Endothelial cell of umbilical vein (primary cell): ENCODE measurements at regions not wholly inside any gene's neighbourhood (a gene's known extent, or its start where the extent isn't known, plus 50 kb on each side); places are given as distances from the start of the nearest gene placed in this dataset.

Experiments used
- BruUV-seq: library from RNA; stranded (reverse); fragments of 400-500 nt; replicated peaks from 2 replicates; lab custom pipeline; 2021; lab: Mats Ljungman, UMichigan
- CTCF ChIA-PET: fragments of 300-600, 350-600 bp; sonication (Branson Sonifier 250); formaldehyde crosslinking; loops from one replicate; lab custom pipeline; 2021; ENCODE audit warnings: antibody characterized with exemption, inconsistent platforms; lab: Charles Lee
- POLR2A ChIA-PET: fragments of 300-600, 350-600 bp; sonication (Branson Sonifier 250); formaldehyde crosslinking; loops from one replicate; lab custom pipeline; 2021; ENCODE audit warnings: antibody characterized with exemption, inconsistent platforms; lab: Charles Lee
- DNase-seq: peaks from one replicate; pipeline ENCODE4 v3.0.0-alpha.2; 2011; ENCODE audit warnings: low read depth, low spot score
- FAIRE-seq: peaks from 2 replicates; lab custom pipeline; 2011; peaks lifted over from hg19 to GRCh38; lab: Jason Lieb, UNC
- H2AFZ ChIP-seq: 2 replicates; pipeline ENCODE4 v1.6.0; 2012; ENCODE audit warnings: low read depth, low read length, control low read depth, inconsistent platforms
- H3K27ac ChIP-seq: 2 replicates; pipeline ENCODE4 v1.5.1; 2011; ENCODE audit warnings: low read depth, mild to moderate bottlenecking, control low read depth, low read length, moderate library complexity; ENCODE audit not compliant: insufficient read depth
- H3K27me3 ChIP-seq, 2 experiments: 2 replicates each; pipeline versions ENCODE4 v1.6.0 to v1.6.1; 2011; ENCODE audit warnings: low read length in 2 of 2, mixed read lengths in 1 of 2; ENCODE audit not compliant: control insufficient read depth in 2 of 2, insufficient read depth in 2 of 2
- H3K36me3 ChIP-seq, 2 experiments: 2 replicates in 1 of 2; 3 replicates in 1 of 2; pipeline ENCODE4 v1.5.1; 2011; ENCODE audit warnings: low read length in 2 of 2, mild to moderate bottlenecking in 1 of 2, moderate library complexity in 1 of 2; ENCODE audit not compliant: control insufficient read depth in 2 of 2, insufficient read depth in 2 of 2; ENCODE audit errors: extremely low read depth in 1 of 2
- H3K4me1 ChIP-seq: 3 replicates; pipeline ENCODE4 v1.5.1; 2011; ENCODE audit warnings: mild to moderate bottlenecking, low read length; ENCODE audit not compliant: control insufficient read depth, insufficient read depth; ENCODE audit errors: extremely low read depth
- H3K4me2 ChIP-seq: 2 replicates; pipeline ENCODE4 v1.6.1; 2011; ENCODE audit warnings: low read length, control low read depth, mixed read lengths; ENCODE audit not compliant: insufficient read depth
- H3K4me3 ChIP-seq, 3 experiments: fragments of 200-600 bp in 1 of 3; sonication (generic), shearing (Covaris generic) in 1 of 3; replicated peaks in 1 of 3; 2 replicates each; pipeline ENCODE4 v1.5.1; 2011 to 2016; ENCODE audit warnings: control low read depth in 3 of 3, low read length in 3 of 3, mild to moderate bottlenecking in 2 of 3, inconsistent platforms in 1 of 3, low read depth in 1 of 3, moderate library complexity in 1 of 3; ENCODE audit not compliant: insufficient read depth in 1 of 3
- H3K79me2 ChIP-seq: 2 replicates; pipeline ENCODE4 v1.6.0; 2012; ENCODE audit warnings: low read length, inconsistent platforms; ENCODE audit not compliant: control insufficient read depth, insufficient read depth
- H3K9ac ChIP-seq: replicated peaks from 2 replicates; pipeline ENCODE3; 2011; ENCODE audit warnings: low read length, control low read depth; ENCODE audit not compliant: insufficient read depth; ENCODE audit errors: extremely low read depth
- H3K9me1 ChIP-seq: replicated peaks from 3 replicates; pipeline ENCODE4 v1.6.0; 2011; ENCODE audit warnings: mild to moderate bottlenecking, low read length; ENCODE audit not compliant: control insufficient read depth, insufficient read depth; ENCODE audit errors: extremely low read depth
- H3K9me3 ChIP-seq: replicated peaks from 2 replicates; pipeline ENCODE4 v1.5.1; 2012; ENCODE audit warnings: low read length, inconsistent platforms; ENCODE audit not compliant: control insufficient read depth, insufficient read depth
- H4K20me1 ChIP-seq: replicated peaks from 2 replicates; pipeline ENCODE3; 2011; ENCODE audit warnings: mild to moderate bottlenecking, low read length; ENCODE audit not compliant: control insufficient read depth, insufficient read depth; ENCODE audit errors: extremely low read depth
- EZH2 ChIP-seq: IDR thresholded peaks from 2 replicates; pipeline ENCODE4 v1.6.1; 2012; ENCODE audit warnings: borderline replicate concordance, low read depth, mild to moderate bottlenecking, moderate library complexity, low read length, inconsistent platforms; ENCODE audit not compliant: severe bottlenecking
- FOS ChIP-seq: IDR thresholded peaks from 2 replicates; pipeline ENCODE4 v1.6.1; 2011; ENCODE audit warnings: mild to moderate bottlenecking, low read length, moderate library complexity, borderline replicate concordance; ENCODE audit not compliant: insufficient read depth
- GATA2 ChIP-seq: IDR thresholded peaks from 2 replicates; pipeline ENCODE4 v1.7.0; 2011; ENCODE audit warnings: low read depth, mild to moderate bottlenecking, moderate library complexity, mixed read lengths, low read length; ENCODE audit not compliant: insufficient read length, insufficient read depth
- JUN ChIP-seq: IDR thresholded peaks from 2 replicates; pipeline ENCODE4 v1.6.1; 2011; ENCODE audit warnings: borderline replicate concordance, low read depth; ENCODE audit not compliant: insufficient read length, insufficient read depth
- MAX ChIP-seq: IDR thresholded peaks from 2 replicates; pipeline ENCODE4 v1.6.1; 2011; ENCODE audit not compliant: insufficient read depth, insufficient read length
- MYC ChIP-seq: IDR thresholded peaks from one replicate; pipeline ENCODE4 v1.6.1; 2011; ENCODE audit warnings: mild to moderate bottlenecking, low read depth, low read length
- POLR2A ChIP-seq: IDR thresholded peaks from 2 replicates; pipeline ENCODE4 v1.6.1; 2012; ENCODE audit warnings: low read depth, mild to moderate bottlenecking, control low read depth, low read length
- POLR2AphosphoS5 ChIP-seq: IDR thresholded peaks from 2 replicates; pipeline ENCODE4 v1.6.1; 2012; ENCODE audit warnings: low read depth, mild to moderate bottlenecking, control low read depth, low read length, moderate library complexity; ENCODE audit not compliant: insufficient read depth
- dilution Hi-C: fragments of 300-500 bp; cut with MboI; formaldehyde crosslinking; loops from one replicate; pipeline ENCODE4 v1.15.0; 2019; ENCODE audit warnings: low sequenced_read_pairs; ENCODE audit not compliant: extremely low pct_ligation_motif_present
- intact Hi-C: fragments of 100-400 bp; cut with micrococcal nuclease; formaldehyde crosslinking; loops from one replicate; pipeline ENCODE4 v1.10.0; 2022
- TF ChIP-seq, protein P1 (sequence below), 2 donors: IDR thresholded peaks; 1 replicate in 1 of 2; 2 replicates in 1 of 2; pipeline ENCODE4 v1.5.1; 2011; ENCODE audit warnings: low read length in 2 of 2, mild to moderate bottlenecking in 2 of 2, moderate library complexity in 2 of 2, control low read depth in 1 of 2, inconsistent platforms in 1 of 2, low read depth in 1 of 2; ENCODE audit not compliant: insufficient read depth in 1 of 2; ENCODE audit errors: extremely low read depth in 1 of 2

DNA sequence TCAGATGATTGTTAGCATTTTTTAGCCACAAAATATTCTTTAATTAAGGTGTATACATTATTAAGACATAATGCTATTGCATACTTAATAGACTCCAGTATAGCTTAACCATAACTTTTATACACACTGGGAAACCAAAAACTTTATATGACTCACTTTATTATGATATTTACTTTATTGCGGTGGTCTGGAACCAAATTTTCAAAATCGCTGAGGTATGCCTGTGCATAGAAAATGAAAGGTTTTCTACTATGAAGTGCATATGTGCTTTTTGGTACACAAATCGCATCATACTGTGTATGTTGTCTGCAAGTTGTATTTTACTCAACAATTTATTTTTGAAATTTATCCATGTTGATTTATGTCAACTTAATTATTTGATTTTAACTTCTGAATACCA lies 875.1 kb downstream of the SLC4A3 start:
- CTCF ChIA-PET = no interaction called here
- POLR2A ChIA-PET = no interaction called here
- no peak overlapping the region for H3K4me2 ChIP-seq

More for the DNA sequence above, 875.1 kb downstream of the SLC4A3 start:
- Histone ChIP-seq H3K4me3 (no peak overlapping the region), H3K79me2 (no peaks in the 10 kb centered on the region), H3K27me3 (no peaks in the 10 kb centered on the region), H4K20me1 (no peaks in the 10 kb centered on the region), H3K36me3 (no peaks in the 10 kb centered on the region), H3K27ac (no peak overlapping the region), H3K9me3 (no peaks in the 10 kb centered on the region), H3K9me1 (no peaks in the 10 kb centered on the region), H2AFZ (no peak overlapping the region), H3K4me1 (no peaks in the 10 kb centered on the region), H3K9ac (no peak overlapping the region)
- DNase-seq (no peak), FAIRE-seq (no peak)
- TF ChIP-seq FOS = no peak
- TF ChIP-seq GATA2 = no peak
- no peak for TF ChIP-seq POLR2AphosphoS5
- TF ChIP-seq, protein P1, sequence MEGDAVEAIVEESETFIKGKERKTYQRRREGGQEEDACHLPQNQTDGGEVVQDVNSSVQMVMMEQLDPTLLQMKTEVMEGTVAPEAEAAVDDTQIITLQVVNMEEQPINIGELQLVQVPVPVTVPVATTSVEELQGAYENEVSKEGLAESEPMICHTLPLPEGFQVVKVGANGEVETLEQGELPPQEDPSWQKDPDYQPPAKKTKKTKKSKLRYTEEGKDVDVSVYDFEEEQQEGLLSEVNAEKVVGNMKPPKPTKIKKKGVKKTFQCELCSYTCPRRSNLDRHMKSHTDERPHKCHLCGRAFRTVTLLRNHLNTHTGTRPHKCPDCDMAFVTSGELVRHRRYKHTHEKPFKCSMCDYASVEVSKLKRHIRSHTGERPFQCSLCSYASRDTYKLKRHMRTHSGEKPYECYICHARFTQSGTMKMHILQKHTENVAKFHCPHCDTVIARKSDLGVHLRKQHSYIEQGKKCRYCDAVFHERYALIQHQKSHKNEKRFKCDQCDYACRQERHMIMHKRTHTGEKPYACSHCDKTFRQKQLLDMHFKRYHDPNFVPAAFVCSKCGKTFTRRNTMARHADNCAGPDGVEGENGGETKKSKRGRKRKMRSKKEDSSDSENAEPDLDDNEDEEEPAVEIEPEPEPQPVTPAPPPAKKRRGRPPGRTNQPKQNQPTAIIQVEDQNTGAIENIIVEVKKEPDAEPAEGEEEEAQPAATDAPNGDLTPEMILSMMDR (IDR thresholded peaks at IDR 0.05; ENCODE audit: extremely low read depth in 1 of 2, insufficient read depth in 1 of 2, low read depth in 1 of 2, low read length in 2 of 2) = no peak
- TF ChIP-seq EZH2 = no peak
- no peak for TF ChIP-seq JUN
- no peak for TF ChIP-seq POLR2A
- TF ChIP-seq MYC = no peak
- no peak for TF ChIP-seq MAX
- dilution Hi-C loops = no loop called here
- BruUV-seq = no TSS peak
- intact Hi-C loops = no loop called here
